BJ (cell line): ENCODE measurements at regions not wholly inside any gene's neighbourhood (a gene's known extent, or its start where the extent isn't known, plus 50 kb on each side); places are given as distances from the start of the nearest gene placed in this dataset.

Experiments
- CTCF ChIA-PET: fragments of 350-600 bp; formaldehyde crosslinking; extraction: SDS; loops from one replicate; lab custom pipeline; 2021; ENCODE audit warnings: antibody characterized with exemption, inconsistent platforms; lab: Yijun Ruan, JAX
- POLR2A ChIA-PET: fragments of 300-600 bp; sonication (Branson Sonifier 250); formaldehyde crosslinking; extraction: SDS; loops from one replicate; lab custom pipeline; 2021; ENCODE audit warnings: antibody characterized with exemption; lab: Charles Lee
- DNase-seq: peaks from one replicate; pipeline ENCODE4 v3.0.0-alpha.2; 2011; ENCODE audit warnings: low read depth
- H3K27me3 ChIP-seq: 2 replicates; pipeline ENCODE4 v1.6.0; 2011; ENCODE audit warnings: low read length; ENCODE audit not compliant: control insufficient read depth, insufficient read depth
- H3K36me3 ChIP-seq: 2 replicates; pipeline ENCODE4 v1.5.1; 2011; ENCODE audit warnings: low read length; ENCODE audit not compliant: control insufficient read depth, insufficient read depth
- H3K4me3 ChIP-seq: 2 replicates; pipeline ENCODE4 v1.5.1; 2011; ENCODE audit warnings: low read depth, mild to moderate bottlenecking, control low read depth, low read length
- TF ChIP-seq, protein P1 (sequence below): IDR thresholded peaks from 2 replicates; pipeline ENCODE4 v1.5.1; 2011; ENCODE audit warnings: low read depth, mild to moderate bottlenecking, control low read depth, inconsistent platforms, low read length, moderate library complexity; ENCODE audit not compliant: insufficient read depth

DNA sequence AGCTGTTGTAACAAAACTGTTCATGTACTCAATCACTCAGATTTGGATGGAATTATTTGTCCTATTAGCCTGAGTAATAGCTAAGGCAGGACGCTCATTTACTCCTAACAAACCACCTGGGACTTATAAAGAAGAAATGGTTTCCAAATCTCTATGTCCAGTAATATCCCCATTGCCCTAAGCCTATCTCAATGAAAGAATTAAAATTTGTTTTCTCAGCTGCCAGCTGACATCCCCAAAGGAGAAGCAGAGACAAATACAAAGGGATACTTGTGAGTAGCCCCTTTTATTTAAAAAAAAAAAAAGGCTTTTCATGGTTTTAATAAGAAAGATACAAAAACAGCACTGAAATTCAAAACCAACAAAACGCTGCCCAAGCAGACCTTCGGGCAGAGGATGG, 211.4 kb upstream of the PARD3B start:
- H3K4me3 ChIP-seq = no peak overlapping the region
- no peaks in the 10 kb centered on the region for H3K27me3 ChIP-seq
- ChIA-PET CTCF (no interaction called here), POLR2A (no interaction called here)
- TF ChIP-seq, protein P1, sequence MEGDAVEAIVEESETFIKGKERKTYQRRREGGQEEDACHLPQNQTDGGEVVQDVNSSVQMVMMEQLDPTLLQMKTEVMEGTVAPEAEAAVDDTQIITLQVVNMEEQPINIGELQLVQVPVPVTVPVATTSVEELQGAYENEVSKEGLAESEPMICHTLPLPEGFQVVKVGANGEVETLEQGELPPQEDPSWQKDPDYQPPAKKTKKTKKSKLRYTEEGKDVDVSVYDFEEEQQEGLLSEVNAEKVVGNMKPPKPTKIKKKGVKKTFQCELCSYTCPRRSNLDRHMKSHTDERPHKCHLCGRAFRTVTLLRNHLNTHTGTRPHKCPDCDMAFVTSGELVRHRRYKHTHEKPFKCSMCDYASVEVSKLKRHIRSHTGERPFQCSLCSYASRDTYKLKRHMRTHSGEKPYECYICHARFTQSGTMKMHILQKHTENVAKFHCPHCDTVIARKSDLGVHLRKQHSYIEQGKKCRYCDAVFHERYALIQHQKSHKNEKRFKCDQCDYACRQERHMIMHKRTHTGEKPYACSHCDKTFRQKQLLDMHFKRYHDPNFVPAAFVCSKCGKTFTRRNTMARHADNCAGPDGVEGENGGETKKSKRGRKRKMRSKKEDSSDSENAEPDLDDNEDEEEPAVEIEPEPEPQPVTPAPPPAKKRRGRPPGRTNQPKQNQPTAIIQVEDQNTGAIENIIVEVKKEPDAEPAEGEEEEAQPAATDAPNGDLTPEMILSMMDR = no peak
- no peaks in the 10 kb centered on the region for H3K36me3 ChIP-seq
- DNase-seq = no peak

DNA sequence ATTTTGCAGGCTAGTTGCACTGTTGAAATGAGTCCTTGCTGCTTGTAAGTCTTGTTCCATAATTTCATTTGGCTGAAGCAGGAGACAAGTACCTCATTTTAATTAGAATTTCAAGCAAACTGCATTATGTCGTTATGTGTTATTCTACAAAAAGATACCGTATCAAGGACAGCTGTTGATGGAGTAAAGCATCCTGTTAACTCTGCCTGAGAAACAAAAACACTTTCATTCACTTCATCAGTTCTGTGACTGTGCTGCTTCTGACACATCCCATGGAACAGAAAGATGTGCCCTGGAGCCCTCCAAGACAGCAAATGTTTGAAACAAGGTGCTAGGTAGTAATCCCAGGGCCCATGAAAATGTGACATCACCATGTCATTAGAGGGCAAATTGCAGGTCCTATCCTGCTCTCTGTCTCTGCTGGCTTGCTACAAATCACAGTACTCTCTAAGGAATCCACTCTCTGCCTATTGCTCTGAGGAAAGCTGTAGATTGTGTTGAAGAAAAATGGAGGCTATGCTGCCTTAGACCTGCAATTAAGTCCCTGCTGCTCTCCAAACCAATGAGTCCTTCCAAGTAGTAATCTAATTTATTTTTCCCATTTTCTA, 209.7 kb upstream of the PARD3B start:
- CTCF ChIA-PET = interaction anchor here (1.2 kb wide), 1 partner anchor 60 kb away, joined by 3 read pairs; no protein-coding TSS in a partner anchor

DNA sequence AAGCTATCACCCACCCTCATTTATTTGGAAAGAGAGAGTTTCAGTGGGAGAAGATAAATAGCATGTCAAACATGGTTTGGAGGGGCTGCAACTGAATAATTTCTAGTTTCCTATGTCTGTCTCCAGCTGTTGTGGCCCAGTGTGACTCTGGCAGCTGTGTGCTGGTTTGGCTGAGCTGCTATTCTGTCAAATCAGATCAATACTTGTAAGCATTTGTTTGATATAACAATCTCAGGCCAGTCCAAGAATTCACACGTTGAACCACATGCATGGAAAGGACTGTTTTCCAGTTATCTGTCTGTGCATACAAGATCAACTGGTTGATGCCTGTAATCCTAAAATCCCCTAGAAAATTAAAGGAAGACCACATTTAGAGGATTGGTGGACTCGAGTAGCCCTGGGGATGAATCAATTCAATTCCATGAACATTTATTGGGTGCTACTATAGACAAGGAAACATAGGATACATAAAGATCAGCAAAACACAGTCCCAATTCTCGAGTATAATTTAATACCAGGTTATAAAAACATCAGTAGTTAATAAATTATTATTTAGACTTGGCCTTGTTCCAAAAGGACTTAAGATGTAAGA, 209.0 kb upstream of the PARD3B start:
- POLR2A ChIA-PET = no interaction called here

More for the DNA sequence above, 209.7 kb upstream of the PARD3B start:
- TF ChIP-seq, protein P1 = no peak
- Histone ChIP-seq H3K4me3 (no peak overlapping the region), H3K36me3 (no peaks in the 10 kb centered on the region), H3K27me3 (no peaks in the 10 kb centered on the region)
- DNase-seq = no peak
- POLR2A ChIA-PET = no interaction called here

DNA sequence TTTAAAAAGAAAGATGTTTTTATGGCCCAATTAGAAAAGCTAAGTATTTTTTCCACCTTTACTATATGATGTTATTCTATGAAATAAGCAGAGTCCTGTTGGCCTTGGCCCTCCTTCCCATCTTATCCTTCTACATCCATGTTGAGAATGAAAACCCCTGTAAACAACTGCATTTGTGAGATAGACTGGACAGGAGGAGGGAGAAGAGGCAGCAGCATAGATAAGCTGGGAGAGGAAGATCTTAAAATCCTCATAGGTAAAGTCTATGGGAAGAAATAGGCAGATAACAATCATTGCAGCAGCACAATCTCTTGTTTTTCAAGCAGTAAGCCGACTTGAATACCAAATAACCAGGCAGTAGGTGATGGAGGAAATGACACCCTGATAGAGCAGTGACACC, 207.6 kb upstream of the PARD3B start:
- ChIA-PET CTCF (interaction anchor here (1.4 kb wide), 1 partner anchor 13 kb away, joined by 4 read pairs; no protein-coding TSS in a partner anchor), POLR2A (no interaction called here)
- H3K4me3 ChIP-seq = no peak overlapping the region
- H3K27me3 ChIP-seq = no peaks in the 10 kb centered on the region
- H3K36me3 ChIP-seq = no peaks in the 10 kb centered on the region
- TF ChIP-seq, protein P1 = no peak
- DNase-seq = no peak

More for the DNA sequence above, 209.0 kb upstream of the PARD3B start:
- no peak for DNase-seq
- CTCF ChIA-PET = no interaction called here
- H3K36me3 ChIP-seq = no peaks in the 10 kb centered on the region
- H3K27me3 ChIP-seq = no peaks in the 10 kb centered on the region
- TF ChIP-seq, protein P1 = no peak
- H3K4me3 ChIP-seq = no peak overlapping the region

DNA sequence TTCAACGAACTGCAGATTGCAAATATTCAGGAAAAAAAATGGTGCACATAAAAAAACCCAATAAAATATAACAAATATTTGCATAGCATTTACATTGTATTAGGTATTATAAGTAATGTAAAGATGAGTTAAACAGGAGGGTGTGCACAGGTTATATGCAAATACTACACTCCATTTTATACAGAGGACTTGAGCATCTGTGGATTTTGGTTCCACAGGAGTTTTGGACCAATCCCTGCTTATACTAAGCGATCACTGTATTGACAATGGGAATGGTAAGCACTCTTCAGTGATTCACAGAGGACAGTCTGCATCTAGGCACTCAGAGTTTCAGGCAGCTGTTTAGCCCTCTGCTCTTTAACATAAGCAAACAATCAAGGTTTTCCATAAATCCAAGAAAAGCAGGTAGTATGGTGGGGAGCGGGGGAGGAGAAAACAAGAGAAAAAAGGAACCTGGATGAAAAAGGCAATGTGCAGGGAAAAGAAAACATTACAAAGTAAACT, 206.0 kb upstream of the PARD3B start:
- POLR2A ChIA-PET = no interaction called here
- H3K36me3 ChIP-seq = no peaks in the 10 kb centered on the region
- TF ChIP-seq, protein P1 = no peak
- no peak overlapping the region for H3K4me3 ChIP-seq
- no peaks in the 10 kb centered on the region for H3K27me3 ChIP-seq
- CTCF ChIA-PET = interaction anchor here (0.9 kb wide), 1 partner anchor 1343 kb away, joined by 3 read pairs; the partner anchor contains the start of gene NRP2
- DNase-seq = no peak
